ENCODE measurements at regions not wholly inside any gene's neighbourhood (a gene's known extent, or its start where the extent isn't known, plus 50 kb on each side); places are given as distances from the start of the nearest gene placed in this dataset.

DNA sequence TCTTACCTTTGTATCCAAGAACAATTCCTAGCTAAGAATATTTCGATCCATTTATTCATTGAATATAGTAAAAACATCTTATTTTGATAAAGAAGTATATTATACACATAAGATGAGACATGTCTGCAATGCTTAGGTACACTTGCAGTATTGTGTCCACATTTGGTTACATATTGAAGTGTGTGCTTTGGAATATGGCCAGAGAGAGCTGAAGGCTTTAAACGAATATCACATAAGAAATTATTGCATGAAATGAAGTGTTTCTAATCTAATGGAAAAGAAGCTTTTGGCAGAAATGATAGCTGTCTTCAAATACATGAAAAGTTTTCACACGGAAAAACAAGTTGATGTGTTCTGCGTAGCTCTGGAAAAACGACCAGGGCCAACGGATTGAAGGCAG is 516.1 kb upstream of the ZFP42 start:
- in situ Hi-C loops (cut with HindIII; ENCODE audit: low pct_ligation_motif_present, low sequenced_read_pairs): no loop called here
- DNase-seq: no peak

DNA sequence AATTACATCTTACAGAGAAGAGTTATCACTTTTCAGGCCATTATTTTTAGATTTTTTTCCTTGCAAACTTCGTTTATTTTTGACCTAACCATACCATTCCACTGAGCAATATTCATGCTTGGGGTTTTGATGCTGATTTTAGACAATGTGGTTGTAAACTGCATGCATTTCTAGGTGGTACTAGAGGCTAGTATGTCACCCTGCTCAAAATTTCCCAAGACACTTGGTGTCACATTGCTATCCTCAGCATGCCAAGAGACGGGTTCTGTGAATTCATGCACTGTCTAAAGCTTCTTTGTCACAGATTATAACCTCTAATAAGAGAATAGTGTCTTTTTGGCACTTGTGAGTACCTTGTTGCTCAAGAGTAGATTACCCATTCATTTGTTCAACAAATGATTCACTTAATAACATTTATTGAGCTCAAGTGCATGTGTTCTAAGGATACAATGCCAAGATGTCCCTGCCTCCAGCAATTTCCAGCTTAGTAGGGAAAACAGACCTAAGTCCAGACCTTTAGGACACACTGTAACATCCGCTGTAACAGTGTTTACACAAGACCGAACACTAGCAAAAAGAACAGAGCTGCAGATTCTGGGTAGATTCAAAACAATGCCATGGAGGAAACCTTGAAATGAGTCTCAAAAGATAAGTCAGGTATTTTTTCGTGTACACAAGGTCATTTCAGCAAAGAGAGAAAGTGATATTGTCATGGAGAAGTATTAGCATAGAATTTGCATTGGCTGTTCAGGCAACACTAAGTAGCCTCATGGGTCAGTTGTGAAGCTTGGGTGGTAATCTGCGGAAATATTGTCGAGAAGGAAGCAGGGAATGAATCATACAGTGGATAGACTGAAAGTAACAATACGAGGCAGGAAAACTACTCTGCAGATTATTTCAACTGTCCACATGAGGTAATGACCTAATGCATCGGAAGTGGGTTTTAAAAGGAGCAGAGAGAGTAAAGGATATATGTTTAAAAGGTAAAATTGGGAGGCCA is 515.1 kb upstream of the ZFP42 start:
- H3K36me3 ChIP-seq (replicated peaks): no peaks in the 10 kb centered on the region
- no peaks in the 10 kb centered on the region for H3K27me3 ChIP-seq (replicated peaks)
- DNase-seq: peak; percentile 85
- in situ Hi-C loops (cut with HindIII; ENCODE audit: low pct_ligation_motif_present, low sequenced_read_pairs): no loop called here
- TF ChIP-seq, protein P1, sequence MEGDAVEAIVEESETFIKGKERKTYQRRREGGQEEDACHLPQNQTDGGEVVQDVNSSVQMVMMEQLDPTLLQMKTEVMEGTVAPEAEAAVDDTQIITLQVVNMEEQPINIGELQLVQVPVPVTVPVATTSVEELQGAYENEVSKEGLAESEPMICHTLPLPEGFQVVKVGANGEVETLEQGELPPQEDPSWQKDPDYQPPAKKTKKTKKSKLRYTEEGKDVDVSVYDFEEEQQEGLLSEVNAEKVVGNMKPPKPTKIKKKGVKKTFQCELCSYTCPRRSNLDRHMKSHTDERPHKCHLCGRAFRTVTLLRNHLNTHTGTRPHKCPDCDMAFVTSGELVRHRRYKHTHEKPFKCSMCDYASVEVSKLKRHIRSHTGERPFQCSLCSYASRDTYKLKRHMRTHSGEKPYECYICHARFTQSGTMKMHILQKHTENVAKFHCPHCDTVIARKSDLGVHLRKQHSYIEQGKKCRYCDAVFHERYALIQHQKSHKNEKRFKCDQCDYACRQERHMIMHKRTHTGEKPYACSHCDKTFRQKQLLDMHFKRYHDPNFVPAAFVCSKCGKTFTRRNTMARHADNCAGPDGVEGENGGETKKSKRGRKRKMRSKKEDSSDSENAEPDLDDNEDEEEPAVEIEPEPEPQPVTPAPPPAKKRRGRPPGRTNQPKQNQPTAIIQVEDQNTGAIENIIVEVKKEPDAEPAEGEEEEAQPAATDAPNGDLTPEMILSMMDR (IDR thresholded peaks at IDR 0.05; ENCODE audit: low read depth, low read length, missing control alignments): no peak
- H3K27ac ChIP-seq: peak overlapping the region; percentile 87
- no peak overlapping the region for H3K4me3 ChIP-seq (ENCODE audit: low read depth, low read length)

More for the DNA sequence above, 516.1 kb upstream of the ZFP42 start:
- TF ChIP-seq, protein P1 (IDR thresholded peaks at IDR 0.05; ENCODE audit: low read depth, low read length, missing control alignments): no peak
- Histone ChIP-seq H3K27me3 (replicated peaks) (no peaks in the 10 kb centered on the region), H3K27ac (peak overlapping the region; percentile 87), H3K4me3 (ENCODE audit: low read depth, low read length) (no peak overlapping the region), H3K36me3 (replicated peaks) (no peaks in the 10 kb centered on the region)

DNA sequence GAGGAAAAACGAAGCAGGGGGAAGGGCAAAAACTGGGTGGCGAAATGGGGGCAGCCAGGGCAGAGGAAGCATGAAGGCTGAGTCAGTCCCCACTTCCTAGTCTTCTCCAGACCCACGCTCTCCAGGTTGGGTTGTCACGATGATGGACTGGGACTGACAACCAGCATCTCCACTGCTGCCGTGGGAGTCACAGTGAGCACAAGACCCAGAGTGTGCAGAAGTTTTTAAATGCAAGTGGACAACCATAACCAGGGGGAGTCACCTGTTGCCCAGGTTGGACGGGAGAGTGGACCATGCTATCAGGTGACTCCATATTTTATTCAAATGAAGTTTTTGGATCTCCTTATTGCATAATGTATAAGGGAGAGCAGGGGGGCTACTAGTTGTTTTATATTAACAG is 511.4 kb upstream of the ZFP42 start:
- TF ChIP-seq, protein P1 (IDR thresholded peaks at IDR 0.05; ENCODE audit: low read depth, low read length, missing control alignments): no peak
- Histone ChIP-seq H3K36me3 (replicated peaks) (no peaks in the 10 kb centered on the region), H3K4me3 (ENCODE audit: low read depth, low read length) (no peak overlapping the region), H3K27ac (no peak overlapping the region), H3K27me3 (replicated peaks) (no peaks in the 10 kb centered on the region)
- in situ Hi-C loops (cut with HindIII; ENCODE audit: low pct_ligation_motif_present, low sequenced_read_pairs): no loop called here
- no peak for DNase-seq

DNA sequence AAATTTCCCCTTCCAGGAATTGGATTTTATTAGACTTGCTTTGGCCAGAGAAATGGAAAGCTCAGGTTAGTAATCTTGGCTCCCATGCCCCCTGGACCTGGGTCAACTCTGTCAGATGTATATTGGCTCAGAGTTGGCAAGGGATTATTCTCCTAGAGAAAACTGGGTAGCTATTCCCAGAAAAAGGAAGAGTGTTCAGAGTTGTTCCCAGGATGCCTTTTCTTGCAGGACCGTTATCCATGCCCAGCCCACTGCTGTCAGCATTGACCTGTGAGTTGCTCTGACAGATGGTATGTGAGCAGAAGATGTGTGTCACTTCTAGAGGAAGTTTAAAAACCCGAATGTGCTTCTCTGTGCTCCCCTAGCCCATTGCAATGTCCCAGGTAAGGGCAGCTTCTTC is 509.9 kb upstream of the ZFP42 start:
- in situ Hi-C loops (cut with HindIII; ENCODE audit: low pct_ligation_motif_present, low sequenced_read_pairs): no loop called here
- no peak for DNase-seq
- no peak overlapping the region for H3K27ac ChIP-seq
- no peaks in the 10 kb centered on the region for H3K27me3 ChIP-seq (replicated peaks)
- H3K36me3 ChIP-seq (replicated peaks): no peaks in the 10 kb centered on the region
- TF ChIP-seq, protein P1 (IDR thresholded peaks at IDR 0.05; ENCODE audit: low read depth, low read length, missing control alignments): no peak
- no peak overlapping the region for H3K4me3 ChIP-seq (ENCODE audit: low read depth, low read length)

DNA sequence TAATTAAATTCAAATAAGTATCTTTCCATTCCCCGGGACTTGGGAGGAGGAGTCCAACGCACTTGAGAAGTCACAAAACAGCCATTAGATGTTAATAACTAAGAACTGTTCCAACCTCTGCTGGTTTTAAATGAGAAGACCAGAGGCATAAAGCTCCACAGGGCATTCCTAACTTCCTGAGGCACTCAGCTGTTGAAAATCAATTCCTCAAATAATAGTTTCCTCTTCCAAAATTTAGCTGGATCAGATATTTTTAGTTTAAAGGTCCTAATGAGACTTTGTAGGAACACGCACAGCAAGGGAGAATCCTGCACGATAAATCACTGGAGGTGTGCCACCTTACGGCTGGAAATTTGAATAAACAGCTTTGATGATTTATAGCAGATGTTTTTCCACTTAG is 504.3 kb upstream of the ZFP42 start:
- TF ChIP-seq, protein P1 (IDR thresholded peaks at IDR 0.05; ENCODE audit: low read depth, low read length, missing control alignments): no peak
- in situ Hi-C loops (cut with HindIII; ENCODE audit: low pct_ligation_motif_present, low sequenced_read_pairs): no loop called here
- no peak for DNase-seq
- Histone ChIP-seq H3K4me3 (ENCODE audit: low read depth, low read length) (no peak overlapping the region), H3K27ac (no peak overlapping the region), H3K36me3 (replicated peaks) (no peaks in the 10 kb centered on the region), H3K27me3 (replicated peaks) (no peaks in the 10 kb centered on the region)
